ENCODE measurements at regions not wholly inside any gene's neighbourhood (a gene's known extent, or its start where the extent isn't known, plus 50 kb on each side); places are given as distances from the start of the nearest gene placed in this dataset.
A peak's percentile ranks its signal among the peaks of the same experiment; 100 is the strongest.

DNA sequence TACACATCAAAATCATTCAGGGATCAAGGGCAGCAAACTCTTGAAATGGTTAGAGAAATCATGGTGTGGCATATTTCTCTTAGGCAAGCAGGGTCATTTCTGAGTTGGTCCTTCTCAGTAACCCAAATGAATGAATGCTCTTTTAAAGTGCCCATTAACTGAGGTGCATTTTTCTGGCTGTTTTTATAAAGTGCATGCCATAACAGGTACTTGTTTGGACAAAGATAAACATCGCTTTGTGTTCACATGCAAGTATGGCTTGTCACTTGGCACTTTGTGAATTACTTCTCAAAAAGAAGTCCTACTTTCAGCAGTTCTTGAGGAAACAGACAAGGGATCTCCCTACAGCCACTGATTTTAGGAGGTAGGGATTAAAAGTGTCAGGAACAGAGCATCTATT is 64.8 kb upstream of the IFNE start:
- TF ChIP-seq CTCF (IDR thresholded peaks at IDR 0.05): no peak
- Histone ChIP-seq H3K9me3 (peaks cover 0 to 7% (median 0%) of the 10 kb centered on the region in 11 donors), H3K4me1 (peaks cover 0 to 6% (median 0%) of the 10 kb centered on the region in 9 donors), H3K27me3 (peaks cover 0 to 7% (median 0%) of the 10 kb centered on the region in 7 donors), H3K36me3 (no peaks in the 10 kb centered on the region), H3K4me3 (no peak overlapping the region), H3K27ac (no peak overlapping the region)
- ATAC-seq (no peak), DNase-seq (no peak)
- intact Hi-C loops (cut with DNase I): no loop called here
- 83 to 84% methylated on average over 1 of the region's 1 CpG for WGBS, 2 donors

GRCh38 chr9:21549251-21549765 is 67.2 kb upstream of the IFNE start:
- H3K9me3 ChIP-seq: peaks cover 0 to 3% (median 0%) of the 10 kb centered on the region in 11 donors
- H3K4me1 ChIP-seq: peaks cover 0 to 6% (median 0%) of the 10 kb centered on the region in 9 donors
- WGBS, 2 donors: 42 to 45% methylated on average over 9 of the region's 9 CpGs
- no peak overlapping the region for H3K4me3 ChIP-seq
- peaks cover 0 to 28% (median 19%) of the 10 kb centered on the region in 7 donors for H3K27me3 ChIP-seq
- ATAC-seq (peak in 3 of 8 donors; percentile 30 to 74 (median 31)), DNase-seq (no peak)
- peak overlapping the region in 1 of 10 donors; percentile 29 for H3K27ac ChIP-seq
- intact Hi-C loops (cut with DNase I): no loop called here
- TF ChIP-seq CTCF (IDR thresholded peaks at IDR 0.05): no peak
- H3K36me3 ChIP-seq: no peaks in the 10 kb centered on the region

DNA sequence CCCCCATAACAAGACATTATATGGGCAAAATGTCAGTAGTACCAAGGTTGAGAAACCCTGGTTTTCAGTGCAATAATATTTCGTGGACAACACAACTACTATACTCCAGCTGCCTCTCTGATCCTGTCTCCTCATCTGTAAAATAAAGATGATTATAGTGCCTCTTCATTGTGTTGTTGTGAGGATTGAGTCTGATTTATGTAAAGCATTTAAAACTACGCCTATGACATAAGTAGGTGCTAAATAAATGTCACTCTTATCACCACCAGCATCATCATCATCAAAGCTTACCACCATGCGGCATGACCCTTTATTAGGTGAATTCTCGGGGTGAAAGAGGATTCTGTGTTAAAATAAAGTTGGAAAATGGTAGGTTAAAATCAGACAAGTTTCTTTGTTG is 67.8 kb upstream of the IFNE start:
- Histone ChIP-seq H3K27ac (peak overlapping the region in 1 of 10 donors; percentile 29), H3K4me1 (peaks cover 0 to 6% (median 0%) of the 10 kb centered on the region in 9 donors), H3K36me3 (no peaks in the 10 kb centered on the region), H3K4me3 (no peak overlapping the region), H3K27me3 (peaks cover 0 to 33% (median 22%) of the 10 kb centered on the region in 7 donors), H3K9me3 (peaks cover 0 to 2% (median 0%) of the 10 kb centered on the region in 11 donors)
- intact Hi-C loops (cut with DNase I): no loop called here
- TF ChIP-seq CTCF (IDR thresholded peaks at IDR 0.05): no peak
- WGBS, 2 donors: 79 to 83% methylated on average over 4 of the region's 4 CpGs
- DNase-seq (no peak), ATAC-seq (no peak)

DNA sequence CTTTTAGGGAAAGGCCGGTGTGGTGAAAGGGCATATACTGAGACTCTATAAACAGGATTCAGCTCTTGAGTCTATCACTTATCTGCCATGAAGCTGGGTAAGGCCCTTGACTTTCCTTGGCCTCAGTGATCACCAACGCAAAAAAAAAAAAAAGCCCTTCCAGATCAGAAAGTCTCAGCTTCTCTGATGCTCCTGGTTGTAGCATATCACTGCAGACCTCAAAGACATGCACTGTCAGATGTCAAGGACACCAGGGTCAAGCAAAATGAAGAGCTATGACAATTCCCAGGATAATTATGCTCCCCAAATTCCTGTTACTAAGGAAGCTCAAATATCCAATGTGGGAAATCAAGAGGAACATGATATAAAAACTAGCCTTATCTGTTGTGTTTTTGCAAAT is 68.3 kb upstream of the IFNE start:
- Histone ChIP-seq H3K9me3 (peaks cover 0 to 2% (median 0%) of the 10 kb centered on the region in 11 donors), H3K27me3 (peaks cover 0 to 37% (median 27%) of the 10 kb centered on the region in 7 donors), H3K27ac (peak overlapping the region in 1 of 10 donors; percentile 29), H3K36me3 (no peaks in the 10 kb centered on the region), H3K4me1 (peaks cover 0 to 6% (median 0%) of the 10 kb centered on the region in 9 donors), H3K4me3 (no peak overlapping the region)
- intact Hi-C loops (cut with DNase I): no loop called here
- DNase-seq (no peak), ATAC-seq (no peak)
- TF ChIP-seq CTCF (IDR thresholded peaks at IDR 0.05): no peak
- WGBS, 2 donors: 79 to 87% methylated on average over 2 of the region's 2 CpGs

Measured in heart right ventricle (tissue), 16 donors.